ENCODE measurements at regions not wholly inside any gene's neighbourhood (a gene's known extent, or its start where the extent isn't known, plus 50 kb on each side); places are given as distances from the start of the nearest gene placed in this dataset.

- Histone ChIP-seq H3K27me3 (replicated peaks; ENCODE audit: insufficient read depth) (no peaks in the 10 kb centered on the region), H3K4me3 (no peak overlapping the region), H3K4me1 (replicated peaks) (no peaks in the 10 kb centered on the region), H3K9me3 (no peaks in the 10 kb centered on the region), H3K36me3 (no peaks in the 10 kb centered on the region), H3K27ac (no peak overlapping the region)
- intact Hi-C loops (cut with DNase I): no loop called here
- TF ChIP-seq POLR2A (IDR thresholded peaks at IDR 0.05) (no peak), CTCF (IDR thresholded peaks at IDR 0.05) (no peak), POLR2AphosphoS5 (IDR thresholded peaks at IDR 0.05) (no peak)
- no peak for DNase-seq (ENCODE audit: low spot score)
- 89% methylated on average over 3 of the region's 3 CpGs for WGBS
These were observed 1153.3 kb upstream of the AUTS2 start for GRCh38 chr7:68444956-68445355.

- no peaks in the 10 kb centered on the region for H3K9me3 ChIP-seq
- 20% methylated on average over 10 of the region's 10 CpGs for WGBS
- no peaks in the 10 kb centered on the region for H3K27me3 ChIP-seq (replicated peaks; ENCODE audit: insufficient read depth)
- no peak overlapping the region for H3K27ac ChIP-seq
- no peaks in the 10 kb centered on the region for H3K4me1 ChIP-seq (replicated peaks)
- intact Hi-C loops (cut with DNase I): no loop called here
- no peak overlapping the region for H3K4me3 ChIP-seq
- no peak for TF ChIP-seq POLR2A (IDR thresholded peaks at IDR 0.05)
- H3K36me3 ChIP-seq: no peaks in the 10 kb centered on the region
- DNase-seq (ENCODE audit: low spot score): no peak
These were observed 1152.1 kb upstream of the AUTS2 start for GRCh38 chr7:68446183-68446582.

- Histone ChIP-seq H3K4me3 (no peak overlapping the region), H3K4me1 (replicated peaks) (no peaks in the 10 kb centered on the region), H3K36me3 (no peaks in the 10 kb centered on the region), H3K27me3 (replicated peaks; ENCODE audit: insufficient read depth) (no peaks in the 10 kb centered on the region), H3K27ac (no peak overlapping the region), H3K9me3 (no peaks in the 10 kb centered on the region)
- intact Hi-C loops (cut with DNase I): no loop called here
- 93% methylated on average over 2 of the region's 2 CpGs for WGBS
- DNase-seq (ENCODE audit: low spot score): no peak
- no peak for TF ChIP-seq POLR2A (IDR thresholded peaks at IDR 0.05)
- no peak for TF ChIP-seq POLR2AphosphoS5 (IDR thresholded peaks at IDR 0.05)
- no peak for TF ChIP-seq CTCF (IDR thresholded peaks at IDR 0.05)
These were observed 1149.2 kb upstream of the AUTS2 start for GRCh38 chr7:68449099-68449498.

- TF ChIP-seq POLR2A (IDR thresholded peaks at IDR 0.05): no peak
- TF ChIP-seq POLR2AphosphoS5 (IDR thresholded peaks at IDR 0.05): no peak
- no peak for TF ChIP-seq CTCF (IDR thresholded peaks at IDR 0.05)
- H3K27me3 ChIP-seq (replicated peaks; ENCODE audit: insufficient read depth): no peaks in the 10 kb centered on the region
- H3K9me3 ChIP-seq: no peaks in the 10 kb centered on the region
- DNase-seq (ENCODE audit: low spot score): no peak
- no peak overlapping the region for H3K27ac ChIP-seq
- no peak overlapping the region for H3K4me3 ChIP-seq
- WGBS: 77% methylated on average over 5 of the region's 5 CpGs
- H3K36me3 ChIP-seq: no peaks in the 10 kb centered on the region
- H3K4me1 ChIP-seq (replicated peaks): no peaks in the 10 kb centered on the region
- intact Hi-C loops (cut with DNase I): no loop called here
These were observed 1148.5 kb upstream of the AUTS2 start for GRCh38 chr7:68449816-68450215.

GRCh38 chr7:68454931-68455330 lies 1143.3 kb upstream of the AUTS2 start:
- DNase-seq (ENCODE audit: low spot score): no peak
- Histone ChIP-seq H3K36me3 (no peaks in the 10 kb centered on the region), H3K27me3 (replicated peaks; ENCODE audit: insufficient read depth) (peaks cover 2% of the 10 kb centered on the region), H3K27ac (no peak overlapping the region), H3K4me1 (replicated peaks) (no peaks in the 10 kb centered on the region), H3K9me3 (no peaks in the 10 kb centered on the region), H3K4me3 (no peak overlapping the region)
- no peak for TF ChIP-seq CTCF (IDR thresholded peaks at IDR 0.05)
- intact Hi-C loops (cut with DNase I): no loop called here
- 68% methylated on average over 5 of the region's 5 CpGs for WGBS
